KMS-11 (cell line): ENCODE measurements at regions not wholly inside any gene's neighbourhood (a gene's known extent, or its start where the extent isn't known, plus 50 kb on each side); places are given as distances from the start of the nearest gene placed in this dataset.
"Not testable (repeated sequence)": the region's sequence is repeated elsewhere in the genome, so short reads cannot be mapped to it uniquely, and the experiment has no call there.

Source experiments
- H2AFZ ChIP-seq: fragments of 200-600 bp; sonication (generic); 2 replicates; pipeline ENCODE4 v1.6.1; 2016; ENCODE audit warnings: antibody characterized with exemption, mixed run types, low read depth
- H3K27ac ChIP-seq: fragments of 200-600 bp; sonication (generic); 2 replicates; pipeline ENCODE4 v1.6.1; 2016; ENCODE audit warnings: mild to moderate bottlenecking, mixed run types
- H3K27me3 ChIP-seq: fragments of 200-600 bp; sonication (generic); 2 replicates; pipeline ENCODE4 v1.6.1; 2017; ENCODE audit warnings: mild to moderate bottlenecking, low read depth, mixed run types, moderate library complexity; ENCODE audit not compliant: insufficient read depth
- H3K36me3 ChIP-seq: fragments of 200-600 bp; sonication (generic); 2 replicates; pipeline ENCODE4 v1.6.1; 2017; ENCODE audit warnings: mild to moderate bottlenecking, mixed run types; ENCODE audit not compliant: insufficient read depth
- H3K4me1 ChIP-seq: fragments of 200-600 bp; sonication (generic); 2 replicates; pipeline ENCODE4 v1.6.1; 2016; ENCODE audit warnings: mild to moderate bottlenecking, low read depth, mixed run types; ENCODE audit not compliant: poor library complexity, severe bottlenecking
- H3K4me2 ChIP-seq: fragments of 200-600 bp; sonication (generic); 2 replicates; pipeline ENCODE4 v1.7.0; 2016; ENCODE audit warnings: mild to moderate bottlenecking, mixed run types
- H3K4me3 ChIP-seq: fragments of 200-600 bp; sonication (generic); IDR thresholded peaks from 2 replicates; pipeline ENCODE4 v1.6.1; 2017; ENCODE audit warnings: low read depth, low read length, mixed read lengths; ENCODE audit not compliant: insufficient read depth
- H3K79me2 ChIP-seq: fragments of 200-600 bp; sonication (generic); 2 replicates; pipeline ENCODE4 v1.6.1; 2016; ENCODE audit warnings: low read depth, mixed run types; ENCODE audit not compliant: insufficient read depth
- H3K9ac ChIP-seq: fragments of 200-600 bp; sonication (generic); 2 replicates; pipeline ENCODE4 v1.6.1; 2016; ENCODE audit warnings: mild to moderate bottlenecking, mixed run types
- H4K20me1 ChIP-seq: fragments of 200-600 bp; sonication (generic); 2 replicates; pipeline ENCODE4 v1.6.1; 2016; ENCODE audit warnings: mild to moderate bottlenecking, mixed run types; ENCODE audit not compliant: insufficient read depth
- TF ChIP-seq, protein P1 (sequence below): fragments of 200-600 bp; sonication (generic); conservative IDR thresholded peaks from 2 replicates; pipeline ENCODE4 v1.6.1; 2017; ENCODE audit warnings: low read depth, mild to moderate bottlenecking, antibody characterized with exemption, low read length, moderate library complexity, mixed read lengths

DNA sequence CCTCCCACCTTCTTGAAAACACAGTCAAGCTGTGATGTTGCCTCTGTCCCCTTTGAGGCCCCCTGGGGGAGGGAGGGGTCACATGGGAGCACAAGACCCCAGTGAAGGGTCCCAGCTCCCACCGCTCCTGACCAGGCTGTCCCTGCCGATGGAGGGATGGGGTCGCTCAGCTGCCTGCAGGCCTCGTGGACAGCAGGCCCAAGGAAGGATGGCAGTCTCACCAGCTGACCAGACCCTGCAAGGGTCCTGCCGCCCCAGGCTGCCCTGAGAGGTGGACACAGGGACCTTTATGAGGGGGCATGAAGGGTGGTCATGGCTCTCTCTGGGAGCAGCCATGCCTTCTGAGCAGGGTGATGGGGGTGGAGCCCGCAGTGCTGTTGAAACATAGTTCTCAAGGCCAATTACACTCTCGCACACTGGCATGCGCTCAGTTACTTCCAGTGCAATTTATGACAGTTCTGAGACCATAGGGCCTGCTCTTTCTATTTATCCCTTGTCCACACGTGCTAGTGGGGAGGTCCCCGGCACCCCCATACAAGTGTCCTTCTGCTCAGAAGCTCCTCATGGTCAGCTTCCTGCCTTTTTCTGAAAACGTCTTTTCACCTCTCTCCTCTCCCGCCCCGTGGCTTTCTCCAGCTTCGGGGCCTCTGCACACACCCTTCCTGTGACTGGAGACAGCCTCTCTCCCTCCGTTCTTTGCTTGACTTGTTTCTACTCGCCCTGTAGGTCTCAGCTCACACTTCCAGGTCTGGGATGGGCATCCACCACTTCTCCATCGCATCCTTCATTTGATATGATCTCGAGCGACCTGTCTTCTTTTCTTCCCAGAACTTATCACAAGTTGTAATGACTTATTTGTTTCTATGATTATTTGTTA lies 313.1 kb downstream of the ADGRD1 start:
- H3K36me3 ChIP-seq, result no peaks in the 10 kb centered on the region
- H3K27me3 ChIP-seq, result no peaks in the 10 kb centered on the region
- no peak overlapping the region for H2AFZ ChIP-seq
- H3K9ac ChIP-seq, result no peak overlapping the region
- H3K4me3 ChIP-seq, result no peak overlapping the region
- H4K20me1 ChIP-seq, result no peaks in the 10 kb centered on the region
- H3K79me2 ChIP-seq, result no peaks in the 10 kb centered on the region
- no peak overlapping the region for H3K27ac ChIP-seq
- no peak overlapping the region for H3K4me2 ChIP-seq
- H3K4me1 ChIP-seq, result no peaks in the 10 kb centered on the region
- TF ChIP-seq, protein P1, sequence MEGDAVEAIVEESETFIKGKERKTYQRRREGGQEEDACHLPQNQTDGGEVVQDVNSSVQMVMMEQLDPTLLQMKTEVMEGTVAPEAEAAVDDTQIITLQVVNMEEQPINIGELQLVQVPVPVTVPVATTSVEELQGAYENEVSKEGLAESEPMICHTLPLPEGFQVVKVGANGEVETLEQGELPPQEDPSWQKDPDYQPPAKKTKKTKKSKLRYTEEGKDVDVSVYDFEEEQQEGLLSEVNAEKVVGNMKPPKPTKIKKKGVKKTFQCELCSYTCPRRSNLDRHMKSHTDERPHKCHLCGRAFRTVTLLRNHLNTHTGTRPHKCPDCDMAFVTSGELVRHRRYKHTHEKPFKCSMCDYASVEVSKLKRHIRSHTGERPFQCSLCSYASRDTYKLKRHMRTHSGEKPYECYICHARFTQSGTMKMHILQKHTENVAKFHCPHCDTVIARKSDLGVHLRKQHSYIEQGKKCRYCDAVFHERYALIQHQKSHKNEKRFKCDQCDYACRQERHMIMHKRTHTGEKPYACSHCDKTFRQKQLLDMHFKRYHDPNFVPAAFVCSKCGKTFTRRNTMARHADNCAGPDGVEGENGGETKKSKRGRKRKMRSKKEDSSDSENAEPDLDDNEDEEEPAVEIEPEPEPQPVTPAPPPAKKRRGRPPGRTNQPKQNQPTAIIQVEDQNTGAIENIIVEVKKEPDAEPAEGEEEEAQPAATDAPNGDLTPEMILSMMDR, result no peak

- Histone ChIP-seq H4K20me1 (no peaks in the 10 kb centered on the region), H3K27me3 (no peaks in the 10 kb centered on the region), H3K4me3 (no peak overlapping the region), H3K9ac (no peak overlapping the region), H3K79me2 (no peaks in the 10 kb centered on the region), H2AFZ (no peak overlapping the region), H3K4me2 (no peak overlapping the region), H3K36me3 (no peaks in the 10 kb centered on the region), H3K27ac (no peak overlapping the region), H3K4me1 (no peaks in the 10 kb centered on the region)
- TF ChIP-seq, protein P1, result no peak
These were observed 313.9 kb downstream of the ADGRD1 start for GRCh38 chr12:131267576-131267975.

DNA sequence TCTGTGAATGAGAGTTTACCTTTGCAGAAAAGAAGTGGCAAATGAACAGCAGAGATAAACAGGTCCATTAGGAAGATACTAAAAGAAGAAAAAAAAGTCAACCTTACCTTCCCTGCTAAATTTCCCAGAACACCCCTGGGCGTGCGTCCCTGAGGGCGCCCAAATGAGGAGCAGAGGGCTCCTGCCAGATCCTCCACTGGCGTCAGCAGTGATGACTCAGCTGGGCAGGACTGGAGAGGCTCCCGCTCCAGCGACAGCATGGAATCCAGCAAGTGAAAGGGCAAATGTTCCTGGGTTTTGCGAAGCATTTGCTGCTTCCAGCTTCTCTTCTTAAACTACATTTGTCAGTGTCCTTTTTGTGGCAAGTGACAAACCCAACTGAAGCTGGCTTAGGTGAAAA lies 314.4 kb downstream of the ADGRD1 start:
- H3K79me2 ChIP-seq, H3K4me3 ChIP-seq, H3K27me3 ChIP-seq, H3K4me1 ChIP-seq, H3K4me2 ChIP-seq, H4K20me1 ChIP-seq, H2AFZ ChIP-seq, H3K36me3 ChIP-seq, H3K9ac ChIP-seq, H3K27ac ChIP-seq: not testable (repeated sequence)

GRCh38 chr12:131268571-131268970 lies 314.9 kb downstream of the ADGRD1 start:
- not testable (repeated sequence) for H3K9ac ChIP-seq, H2AFZ ChIP-seq, H3K27ac ChIP-seq, H3K4me2 ChIP-seq, H3K36me3 ChIP-seq, H3K79me2 ChIP-seq, H3K27me3 ChIP-seq, H3K4me1 ChIP-seq, H3K4me3 ChIP-seq, H4K20me1 ChIP-seq

DNA sequence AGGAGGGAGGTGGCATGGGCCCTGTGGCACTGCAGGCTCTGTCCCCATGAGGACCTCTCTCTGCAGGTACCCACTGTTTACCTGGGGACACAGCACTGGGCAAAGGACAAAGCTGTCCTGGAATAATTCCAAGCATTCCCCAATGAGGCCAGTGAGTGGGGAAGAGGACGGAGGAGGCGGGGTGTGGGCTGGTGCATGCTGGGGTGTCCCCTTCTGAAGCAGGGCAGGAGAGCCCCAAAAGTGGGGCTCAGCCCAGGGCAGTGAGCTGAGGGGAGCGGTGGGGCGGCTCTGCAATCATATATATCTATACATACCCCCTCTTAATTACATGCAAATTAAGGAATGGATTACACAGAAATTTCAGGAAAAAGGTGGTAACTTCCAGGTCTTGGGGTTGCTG lies 315.8 kb downstream of the ADGRD1 start:
- no peak overlapping the region for H3K9ac ChIP-seq
- no peak overlapping the region for H3K27ac ChIP-seq
- H3K4me1 ChIP-seq, result no peaks in the 10 kb centered on the region
- no peak overlapping the region for H3K4me2 ChIP-seq
- H3K79me2 ChIP-seq, result no peaks in the 10 kb centered on the region
- H3K4me3 ChIP-seq, result no peak overlapping the region
- H3K36me3 ChIP-seq, result no peaks in the 10 kb centered on the region
- TF ChIP-seq, protein P1, result no peak
- H3K27me3 ChIP-seq, result no peaks in the 10 kb centered on the region
- H2AFZ ChIP-seq, result no peak overlapping the region
- H4K20me1 ChIP-seq, result no peaks in the 10 kb centered on the region

DNA sequence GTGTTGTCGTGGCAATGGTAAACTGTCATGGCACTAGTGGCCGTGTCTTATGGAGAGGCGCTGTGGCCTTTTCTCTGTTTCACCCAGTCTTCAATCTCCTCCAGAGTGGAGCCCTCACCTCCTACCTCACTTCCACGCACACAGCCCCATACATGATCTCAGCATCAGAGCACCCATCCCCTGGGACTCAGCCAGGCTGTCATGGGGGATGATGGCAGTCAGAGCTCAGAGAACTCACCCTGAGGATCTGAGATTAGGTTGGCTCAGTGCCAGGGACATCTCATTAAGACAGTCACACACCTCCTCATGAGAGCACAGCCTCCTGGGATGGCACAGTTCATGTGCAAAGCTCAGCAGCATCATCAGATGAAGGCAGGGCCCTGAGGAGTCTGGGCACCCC lies 316.3 kb downstream of the ADGRD1 start:
- H3K4me1 ChIP-seq, H3K4me2 ChIP-seq, H3K27me3 ChIP-seq, H4K20me1 ChIP-seq, H3K36me3 ChIP-seq, H2AFZ ChIP-seq, H3K79me2 ChIP-seq, H3K27ac ChIP-seq, H3K4me3 ChIP-seq, H3K9ac ChIP-seq: not testable (repeated sequence)
